NOMO-1 treated with DMSO at 0.1 percent for 48 hours (cell line): ENCODE measurements at regions not wholly inside any gene's neighbourhood (a gene's known extent, or its start where the extent isn't known, plus 50 kb on each side); places are given as distances from the start of the nearest gene placed in this dataset.

Source experiments
- DNase-seq: peaks from one replicate; lab custom pipeline; 2025; ENCODE audit not compliant: unreplicated experiment; lab: John Stamatoyannopoulos, UW

DNA sequence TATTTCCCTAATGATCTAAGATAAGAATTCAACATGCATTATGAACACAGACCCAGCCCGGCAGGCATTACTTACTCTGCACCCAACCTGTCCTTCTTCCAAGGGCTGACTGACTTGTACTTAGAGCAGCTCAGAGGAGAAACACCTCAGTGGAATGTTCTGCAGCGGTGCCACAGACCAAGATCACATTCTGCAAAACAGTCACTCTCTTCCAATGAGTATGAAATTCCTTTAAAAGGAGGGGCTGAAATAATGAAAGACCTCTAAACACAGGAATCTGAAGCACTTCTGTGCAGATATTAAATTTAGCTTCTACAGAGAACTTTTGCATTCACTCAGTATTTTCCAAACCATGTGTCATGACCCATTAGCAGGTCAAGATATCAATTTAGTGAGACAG lies 172.9 kb downstream of the ZDHHC21 start:
- no peak for DNase-seq

DNA sequence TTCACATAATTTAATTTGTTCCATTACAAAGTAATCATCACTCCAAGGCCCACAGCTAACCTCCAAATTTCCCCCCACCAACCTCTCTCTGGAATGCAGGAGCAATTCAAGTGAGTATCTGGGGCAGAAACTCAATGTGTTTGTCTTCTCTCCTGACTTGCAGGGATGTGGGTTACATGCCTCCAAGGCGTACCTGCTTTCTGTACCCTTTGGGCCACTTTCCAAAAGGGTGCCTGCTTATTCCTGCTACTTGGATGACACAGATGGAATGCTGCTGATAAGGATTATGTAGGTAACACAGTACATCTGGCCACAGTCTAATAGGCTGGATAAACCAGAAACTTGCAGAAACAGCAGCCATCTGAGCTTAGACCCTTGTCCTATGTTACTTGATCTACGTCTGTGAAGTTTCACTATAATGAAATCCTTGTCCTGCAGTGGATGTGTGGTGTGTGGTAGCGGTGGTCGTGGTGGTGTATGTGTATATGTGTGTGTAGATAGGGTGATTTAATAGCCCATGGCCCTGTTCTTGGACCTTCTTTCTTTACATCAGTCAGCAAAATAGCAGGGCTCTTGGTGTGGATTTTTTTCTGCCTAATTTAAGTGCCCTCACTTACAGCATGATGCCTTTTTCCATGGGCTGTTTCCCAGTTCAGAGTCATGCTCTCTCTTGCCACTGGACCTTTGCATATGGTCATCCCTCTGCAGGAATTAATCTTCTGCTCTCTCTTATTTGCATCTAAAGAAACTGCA lies 175.9 kb downstream of the ZDHHC21 start:
- no peak for DNase-seq

DNA sequence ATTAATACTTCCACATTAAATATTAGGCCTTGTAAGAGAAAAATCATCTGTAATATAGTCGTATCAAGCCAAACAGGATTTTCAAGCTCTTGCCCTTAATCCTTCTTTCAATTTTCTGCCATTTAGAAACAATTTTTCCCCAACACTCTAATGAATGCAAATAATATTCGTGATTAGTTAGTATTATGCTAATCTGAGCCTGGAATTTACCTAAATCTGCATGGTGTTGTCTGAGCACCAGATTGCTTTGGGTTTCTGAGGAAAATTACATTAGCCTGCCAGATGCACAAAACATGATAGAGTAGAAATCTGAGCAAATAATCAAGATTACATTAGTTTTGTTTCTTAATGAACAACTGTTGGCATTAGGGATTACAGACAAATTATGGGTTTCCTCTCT lies 176.6 kb downstream of the ZDHHC21 start:
- DNase-seq, result no peak

DNA sequence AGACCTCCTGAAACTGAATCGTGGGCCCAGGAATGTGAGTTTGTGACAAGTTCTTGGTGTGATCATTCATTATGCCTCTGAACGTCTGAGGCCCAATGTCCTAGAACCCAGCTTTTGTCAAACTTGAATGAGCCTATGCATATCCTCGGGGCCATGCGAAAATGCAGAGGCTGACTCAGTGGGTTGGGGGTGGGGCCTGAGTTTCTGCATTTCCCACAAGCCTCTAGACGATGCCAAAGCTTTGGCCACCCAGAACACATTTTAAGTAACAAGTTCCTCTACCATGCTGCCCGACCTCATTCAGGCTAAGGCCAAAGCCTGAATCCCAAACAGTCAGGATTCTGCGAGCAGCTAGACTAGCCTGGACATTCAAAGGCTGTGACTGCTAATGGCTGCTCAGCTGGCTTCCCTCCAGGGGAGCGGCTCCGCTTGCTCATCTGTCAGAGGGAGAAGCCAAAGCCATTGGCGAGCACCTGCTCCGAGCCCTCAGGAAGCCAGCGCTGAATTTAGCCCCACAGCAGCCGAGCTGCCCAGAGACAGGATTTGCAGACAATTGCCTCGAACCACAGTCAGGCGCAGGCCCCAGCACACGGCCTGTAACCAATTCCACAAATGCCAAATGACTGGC lies 177.5 kb downstream of the ZDHHC21 start:
- DNase-seq, result no peak

DNA sequence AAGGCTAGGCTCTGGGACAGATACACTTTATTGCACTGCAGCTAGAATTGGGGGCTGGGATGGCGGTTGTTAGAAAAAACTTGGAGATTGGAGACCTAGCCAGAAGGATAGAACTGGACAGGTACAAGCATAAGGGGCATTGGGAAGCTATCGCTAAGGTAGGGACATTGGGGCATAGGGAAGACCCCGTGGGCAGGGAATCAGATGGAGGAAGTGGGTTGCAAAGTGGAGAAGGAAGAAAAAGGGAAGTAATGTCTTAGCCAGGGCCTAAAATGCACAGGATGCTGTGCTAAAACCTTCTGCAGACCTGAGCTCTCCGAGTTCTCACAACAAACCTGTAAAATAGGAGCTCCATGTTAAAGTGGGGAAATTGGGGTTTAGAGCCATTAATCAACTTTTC lies 178.2 kb downstream of the ZDHHC21 start:
- no peak for DNase-seq

DNA sequence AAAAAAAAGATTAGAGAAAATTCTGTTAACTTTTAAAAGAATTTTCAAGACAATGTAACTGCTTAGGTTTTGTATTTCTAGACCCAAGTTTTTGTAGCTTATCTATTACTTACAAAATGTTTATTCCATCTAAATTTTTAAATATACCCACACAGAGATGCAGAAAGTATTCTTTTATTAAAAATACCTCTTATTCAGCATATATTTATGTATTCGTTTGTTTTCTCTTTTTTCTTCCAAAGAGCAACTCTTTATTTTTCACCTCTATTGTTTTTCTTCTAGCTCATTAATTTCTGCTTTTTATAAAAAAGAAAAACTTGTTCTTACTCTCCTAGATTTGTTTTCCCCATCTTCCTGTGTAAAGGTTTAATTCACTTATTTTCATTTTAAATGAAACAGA lies 180.3 kb downstream of the ZDHHC21 start:
- no peak for DNase-seq

DNA sequence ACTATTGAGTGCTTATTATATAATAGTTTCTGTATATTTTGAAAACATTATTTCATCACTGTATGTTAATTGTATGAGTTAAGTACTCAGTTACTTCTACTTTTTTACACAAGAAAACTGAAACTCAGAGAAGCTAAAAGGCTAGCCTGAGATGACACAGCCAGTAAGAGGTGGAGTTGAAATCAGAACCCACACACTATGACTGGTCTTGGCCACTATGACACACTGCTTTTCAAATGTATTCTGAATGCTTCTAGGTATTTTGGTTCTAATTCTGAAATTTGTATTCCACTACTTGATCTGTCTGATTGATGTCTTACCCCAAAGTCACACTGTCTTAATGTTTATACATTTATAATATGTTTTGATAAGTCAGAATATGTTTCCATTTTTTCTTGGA lies 181.8 kb downstream of the ZDHHC21 start:
- no peak for DNase-seq

DNA sequence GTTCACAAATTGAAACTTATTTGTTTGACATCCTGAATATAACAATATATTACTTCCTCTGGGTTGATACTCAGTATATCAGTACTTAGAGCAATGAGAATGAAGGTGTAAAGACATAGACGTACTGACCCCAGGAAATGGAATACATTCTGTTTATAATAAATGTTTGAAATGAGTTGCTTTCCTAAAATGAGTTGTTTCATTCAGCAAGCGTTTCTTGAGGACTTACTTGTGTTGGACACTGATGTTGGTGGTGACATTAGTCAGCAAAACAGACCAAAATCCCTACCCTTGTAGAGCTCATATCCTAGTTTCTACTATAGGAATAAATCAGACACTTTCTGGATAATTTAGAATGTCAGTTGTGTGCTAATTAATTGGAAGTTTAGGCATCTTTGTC lies 184.3 kb downstream of the ZDHHC21 start:
- no peak for DNase-seq

DNA sequence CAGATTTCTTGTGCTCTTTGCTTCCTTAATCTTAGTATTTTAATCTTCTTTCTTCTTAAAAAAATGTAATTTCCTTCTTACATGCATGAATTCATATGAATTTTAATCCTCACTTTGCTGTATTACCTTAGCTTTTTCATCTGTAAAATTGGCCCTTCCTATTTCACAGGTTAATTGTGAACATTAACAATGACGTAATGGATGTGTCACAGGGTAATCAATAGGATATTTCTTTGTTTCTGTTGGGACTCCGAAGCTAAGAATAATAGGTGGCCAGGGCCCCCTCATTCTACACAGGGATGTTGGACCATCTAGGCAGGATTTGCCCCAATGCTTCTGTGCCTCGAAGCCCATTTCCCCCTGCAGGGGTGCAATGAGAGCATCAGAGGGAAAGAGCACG lies 187.4 kb upstream of the NFIB start:
- DNase-seq, result no peak

DNA sequence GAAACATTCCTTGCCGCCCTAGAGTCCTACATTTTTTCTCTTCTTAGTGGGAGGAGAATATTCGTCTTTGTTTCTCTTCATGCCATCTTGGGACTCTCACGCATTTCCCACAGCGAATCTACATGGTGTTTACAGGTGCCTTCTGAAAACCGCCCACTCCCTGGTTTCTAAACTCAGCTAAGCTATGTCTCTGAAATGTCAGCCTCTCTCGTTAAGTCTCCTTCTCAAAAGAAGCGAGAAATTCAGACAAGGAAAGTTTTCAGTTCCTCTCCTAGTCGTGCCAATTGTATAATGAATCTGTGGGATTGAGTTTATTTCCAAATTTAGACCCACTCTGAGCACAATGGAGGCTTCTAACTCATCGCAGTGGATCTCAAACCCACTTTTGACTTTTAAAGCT lies 186.8 kb upstream of the NFIB start:
- no peak for DNase-seq

DNA sequence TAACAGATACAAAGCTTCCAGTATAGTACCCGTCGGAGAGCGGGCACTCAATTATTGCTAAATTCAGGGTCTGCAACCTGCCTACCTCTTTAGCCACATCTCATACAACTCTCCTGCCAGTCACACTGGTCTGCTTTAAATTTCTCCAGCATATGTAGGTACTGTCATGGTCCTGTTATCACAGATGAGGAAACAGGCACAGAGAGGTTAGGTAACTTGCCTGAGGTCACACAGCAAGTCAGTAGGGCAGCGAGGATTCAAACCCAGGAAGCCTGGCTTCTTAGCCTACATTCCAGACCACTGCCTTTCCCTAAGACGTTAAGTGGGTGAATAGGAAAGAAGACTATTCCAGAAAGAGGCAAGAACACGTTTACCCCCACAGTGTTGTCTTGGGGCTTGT lies 186.0 kb upstream of the NFIB start:
- DNase-seq, result no peak

DNA sequence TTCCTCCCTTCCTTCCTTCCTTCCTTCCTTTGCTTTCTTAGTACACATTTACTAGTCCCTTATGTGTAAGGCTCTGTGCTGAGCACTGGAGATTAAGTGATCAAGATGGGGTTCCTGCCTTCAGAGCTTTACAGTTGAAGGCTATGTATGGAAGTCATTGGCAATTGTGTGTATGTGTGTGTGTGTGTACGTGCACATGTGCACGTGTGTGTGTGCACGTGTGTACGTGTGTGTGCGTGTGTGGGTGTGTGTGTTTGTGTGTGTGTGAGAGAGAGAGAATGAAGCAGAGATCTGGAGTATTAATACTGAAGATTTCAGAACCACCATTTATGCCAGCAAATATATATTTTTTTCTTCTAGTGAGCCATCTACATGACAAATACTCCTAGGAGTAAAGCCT lies 184.9 kb upstream of the NFIB start:
- DNase-seq, result no peak

DNA sequence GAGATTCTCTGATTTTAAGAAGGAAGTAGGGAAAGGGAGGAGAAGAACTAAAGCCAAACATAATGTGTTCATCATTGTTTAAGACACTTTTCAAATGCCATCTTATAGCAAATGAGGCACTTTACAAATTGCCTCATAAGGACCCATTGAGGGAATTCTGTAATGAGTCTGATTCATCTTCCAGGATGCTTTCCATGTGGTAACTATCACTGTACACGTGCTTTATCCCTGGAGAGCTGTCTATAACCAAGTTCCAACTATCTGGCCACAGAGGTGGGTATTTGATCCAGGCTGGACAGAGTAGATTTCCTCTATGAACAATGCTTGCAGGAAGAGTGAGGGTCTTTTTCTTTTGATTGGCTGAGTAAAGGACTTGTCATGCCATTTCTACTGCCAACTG lies 183.5 kb upstream of the NFIB start:
- DNase-seq, result no peak

DNA sequence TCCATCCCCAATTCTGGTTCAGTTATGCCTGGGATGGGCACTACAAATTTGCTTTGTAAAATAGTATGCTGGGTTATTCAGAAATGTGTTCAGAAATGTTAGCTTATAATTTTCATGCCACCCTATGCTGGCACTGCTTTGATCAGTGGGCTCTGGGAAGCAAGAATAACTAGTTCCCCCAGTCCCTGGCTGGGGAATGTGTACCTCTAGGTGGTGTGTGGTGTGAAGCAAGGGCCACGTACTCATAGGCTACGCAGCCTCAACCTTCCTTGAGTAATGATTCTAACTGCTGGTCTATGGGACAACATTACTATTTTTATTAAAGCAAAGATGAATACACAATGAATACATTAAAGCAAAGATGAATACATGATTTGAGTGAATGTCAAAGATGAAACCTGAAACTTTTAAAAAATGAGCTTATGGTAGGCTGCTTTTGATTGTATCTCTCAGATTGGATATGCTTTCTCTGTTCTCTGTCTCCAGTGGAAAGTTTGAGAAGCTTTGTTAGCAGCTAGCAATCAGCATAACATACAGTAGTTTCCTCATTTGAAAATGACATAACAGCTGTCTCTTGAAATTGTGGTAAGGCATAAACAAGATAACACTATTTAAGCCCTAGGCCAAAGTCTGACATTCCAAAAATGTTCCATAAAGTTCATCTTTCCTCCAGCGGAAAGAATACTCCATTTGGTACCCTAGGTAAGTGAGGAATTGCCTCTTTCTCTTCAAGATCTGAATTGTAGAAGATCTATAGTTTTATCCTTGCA lies 174.7 kb upstream of the NFIB start:
- no peak for DNase-seq

DNA sequence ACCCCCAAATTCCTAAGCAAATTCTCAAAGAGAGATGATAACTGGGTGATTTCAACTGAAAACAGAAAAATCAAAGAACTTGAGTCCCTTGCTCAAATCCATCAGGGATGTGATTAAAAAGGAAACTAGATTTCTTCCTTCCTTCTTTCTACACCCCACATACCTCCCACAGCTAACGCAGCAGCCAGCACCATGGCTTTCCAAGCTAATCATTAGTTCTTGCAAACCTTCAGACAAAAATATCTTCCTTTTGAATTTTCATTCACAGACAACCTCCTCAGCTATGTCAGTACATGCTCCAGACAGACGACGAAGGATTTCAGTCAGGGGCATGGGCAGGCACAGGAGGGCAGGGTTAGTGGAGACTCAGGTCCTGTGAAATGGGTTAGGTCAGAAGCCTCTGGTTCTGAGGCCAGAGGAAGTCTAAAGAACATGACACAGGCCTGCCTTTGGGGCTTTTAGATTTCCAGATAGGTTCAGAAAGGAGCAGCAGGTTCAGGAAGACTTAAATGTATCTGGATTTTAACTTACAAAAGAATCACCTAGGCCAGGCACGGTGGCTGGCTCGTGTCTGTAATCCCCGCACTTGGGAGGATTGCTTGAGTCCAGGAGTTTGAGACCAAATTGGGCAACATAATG lies 173.7 kb upstream of the NFIB start:
- no peak for DNase-seq

DNA sequence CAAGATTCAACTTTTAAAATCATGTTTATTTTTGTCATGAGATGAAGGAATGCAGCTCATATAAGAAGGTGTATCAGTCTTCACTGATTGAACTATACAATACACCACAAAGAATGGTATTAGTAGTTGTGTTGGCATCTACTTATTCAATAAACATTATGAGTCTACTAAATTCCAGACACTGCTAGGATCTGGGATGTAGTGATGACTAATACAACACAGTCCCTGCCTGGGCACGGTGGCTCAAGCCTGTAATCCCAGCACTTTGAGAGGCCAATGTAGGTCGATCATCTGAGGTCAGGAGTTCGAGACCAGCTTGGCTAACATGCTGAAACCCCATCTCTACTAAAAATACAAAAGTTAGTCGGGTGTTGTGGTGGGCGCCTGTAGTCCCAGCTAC lies 171.4 kb upstream of the NFIB start:
- DNase-seq, result no peak

DNA sequence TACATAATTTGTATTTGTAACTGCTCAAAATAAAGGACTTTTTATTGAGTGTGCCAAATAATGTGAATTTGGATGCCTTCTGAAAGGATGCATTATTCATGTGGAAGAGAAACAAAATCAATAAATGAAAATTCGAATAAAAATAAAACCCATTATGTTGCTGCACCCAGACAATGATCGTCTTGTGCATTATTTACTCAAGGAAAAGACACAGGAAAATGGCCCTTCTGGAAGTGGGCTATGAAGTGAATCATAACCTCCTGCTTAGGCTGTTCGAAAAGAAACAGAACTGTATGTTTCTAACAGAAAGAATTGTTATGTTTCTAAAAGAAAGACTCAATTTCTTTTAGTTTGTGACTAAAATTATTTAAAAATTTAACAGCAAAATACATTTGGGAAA lies 168.9 kb upstream of the NFIB start:
- no peak for DNase-seq

DNA sequence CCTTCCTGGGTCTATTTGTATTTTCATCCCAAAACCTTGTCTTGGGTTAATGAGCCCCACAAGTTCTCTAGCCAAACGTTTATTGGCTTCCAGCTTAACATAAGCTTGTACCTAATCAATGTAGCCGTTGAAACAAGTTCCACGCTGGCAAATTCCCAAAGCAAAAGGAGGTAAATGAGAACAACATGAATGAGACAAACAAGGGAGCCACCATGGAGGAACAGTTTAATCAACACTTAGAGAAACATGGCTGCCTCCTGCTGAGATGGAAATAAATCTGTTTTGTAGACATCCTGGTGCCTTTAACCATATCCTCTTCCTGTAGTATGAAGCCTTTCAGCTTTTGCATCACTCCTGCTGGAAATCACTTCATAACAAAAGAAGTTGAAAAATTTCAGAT lies 166.6 kb upstream of the NFIB start:
- no peak for DNase-seq

DNA sequence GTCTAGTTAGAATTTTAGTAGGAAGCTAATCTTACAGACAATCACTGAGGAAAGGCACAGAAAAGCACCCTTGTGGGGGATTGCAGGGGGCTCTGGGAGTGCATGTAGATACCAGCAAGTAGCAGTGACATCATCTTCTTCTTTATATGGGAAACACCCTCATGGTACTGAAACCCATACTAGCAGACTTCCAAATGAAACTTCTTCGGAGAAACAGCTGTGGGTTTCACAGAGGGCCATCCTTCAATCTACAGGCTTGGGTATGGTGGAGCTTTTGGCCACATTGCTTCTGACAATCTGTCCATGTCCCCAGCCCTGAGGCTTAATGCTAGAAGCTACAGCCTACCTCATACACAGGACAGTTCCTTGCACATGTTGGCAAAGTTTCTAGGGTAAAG lies 165.2 kb upstream of the NFIB start:
- DNase-seq, result no peak

DNA sequence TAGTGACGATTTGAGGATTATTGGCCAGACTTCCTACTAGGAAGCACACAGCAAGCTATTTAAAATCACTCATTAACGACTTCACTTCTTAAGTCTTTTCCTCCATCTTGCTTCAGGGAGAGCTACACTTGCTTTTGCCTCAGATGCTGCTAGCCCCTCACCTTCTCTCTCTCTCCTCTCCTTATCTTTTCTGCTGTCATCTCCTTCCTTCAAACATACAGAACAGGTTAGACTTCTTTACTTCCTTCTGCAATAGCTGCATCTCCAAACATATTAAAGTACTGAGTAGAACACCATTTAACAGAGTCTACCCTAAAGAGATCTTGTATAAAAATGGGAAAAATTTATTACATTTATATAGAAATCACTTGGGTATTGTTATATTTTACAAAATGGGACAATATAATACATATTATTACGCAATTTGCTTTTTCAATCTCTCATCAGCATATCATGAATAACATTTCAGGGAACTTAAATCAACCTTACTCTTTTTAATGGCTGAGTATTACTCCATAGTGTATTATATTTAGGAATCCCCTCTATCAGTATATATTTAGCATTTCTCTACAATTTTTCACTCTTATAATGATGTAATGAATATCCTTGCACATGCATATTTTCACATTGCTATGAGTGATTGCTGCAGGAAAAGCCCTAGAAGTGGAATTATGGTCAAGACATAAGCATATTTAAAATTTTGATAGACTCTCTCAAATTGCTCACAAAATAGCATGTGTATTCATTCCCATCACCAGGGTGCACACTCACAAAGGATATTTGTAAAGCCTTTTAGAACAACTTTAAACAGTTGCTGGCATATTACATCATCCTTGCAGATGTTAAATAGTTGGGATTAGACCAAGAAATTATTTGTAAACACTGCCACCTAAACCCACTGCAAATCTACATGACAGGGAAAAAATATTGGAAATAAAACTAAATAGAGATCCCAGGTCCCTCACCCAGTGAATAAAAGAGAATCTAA lies 164.5 kb upstream of the NFIB start:
- no peak for DNase-seq

DNA sequence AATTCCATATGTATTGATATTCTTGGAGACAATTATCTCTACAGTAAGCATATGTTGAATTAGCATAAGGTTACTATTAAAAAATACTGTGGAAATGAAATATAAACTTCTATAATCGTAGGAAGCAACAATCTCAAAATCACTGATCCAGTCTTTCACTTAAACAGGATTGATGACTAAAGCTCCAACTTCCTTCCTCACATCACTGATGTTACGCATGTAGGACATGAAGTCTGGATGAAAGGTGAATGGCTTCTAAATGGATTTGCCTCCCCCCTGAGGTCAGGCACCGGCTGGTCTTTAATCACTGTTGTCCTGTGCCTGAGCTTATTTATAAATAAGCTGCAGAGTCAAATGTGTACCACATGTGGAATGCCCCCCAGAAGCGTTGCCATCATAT lies 157.1 kb upstream of the NFIB start:
- no peak for DNase-seq
